ENCODE measurements at regions not wholly inside any gene's neighbourhood (a gene's known extent, or its start where the extent isn't known, plus 50 kb on each side); places are given as distances from the start of the nearest gene placed in this dataset.
A peak's percentile ranks its signal among the peaks of the same experiment; 100 is the strongest.

- Histone ChIP-seq H4K20me1 (ENCODE audit: control insufficient read depth, extremely low read depth, insufficient read depth, low read length) (no peaks in the 10 kb centered on the region), H3K9me3 (ENCODE audit: control insufficient read depth, low read depth, low read length) (no peaks in the 10 kb centered on the region), H3K4me2 (ENCODE audit: control insufficient read depth, extremely low read depth, insufficient read depth, low read depth, low read length) (no peak overlapping the region), H3K9me1 (ENCODE audit: control insufficient read depth, extremely low read depth, insufficient read depth, low read length) (no peaks in the 10 kb centered on the region), H3K4me1 (ENCODE audit: control insufficient read depth, extremely low read depth, insufficient read depth, low read length) (no peaks in the 10 kb centered on the region), H3K9ac (ENCODE audit: control insufficient read depth, extremely low read depth, insufficient read depth, low read length) (no peak overlapping the region), H3K79me2 (ENCODE audit: control insufficient read depth, insufficient read depth, low read length) (no peaks in the 10 kb centered on the region), H3K27me3 (ENCODE audit: control insufficient read depth, extremely low read depth, insufficient read depth, low read length) (no peaks in the 10 kb centered on the region), H2AFZ (ENCODE audit: control insufficient read depth, low read length) (no peak overlapping the region), H3K36me3 (ENCODE audit: control insufficient read depth in 2 of 2, extremely low read depth in 1 of 2, insufficient read depth in 2 of 2, low read length in 2 of 2) (no peaks in the 10 kb centered on the region), H3K27ac (ENCODE audit: control insufficient read depth, insufficient read depth, low read length) (no peak overlapping the region), H3K4me3 (ENCODE audit: control insufficient read depth in 2 of 3, extremely low read depth in 1 of 3, insufficient read depth in 2 of 3, low read depth in 1 of 3, low read length in 3 of 3) (no peak overlapping the region)
- dilution Hi-C loops (cut with MboI; ENCODE audit: extremely low pct_ligation_motif_present, low sequenced_read_pairs) = no loop called here
- DNase-seq (ENCODE audit: low read depth, low spot score) (no peak), FAIRE-seq (no peak)
- TF ChIP-seq CTCF (optimal IDR thresholded peaks at IDR 0.05 in 1 of 3, IDR thresholded peaks at IDR 0.05 in 1 of 3, conservative IDR thresholded peaks at IDR 0.05 in 1 of 3; ENCODE audit: extremely low read depth in 1 of 3, insufficient read depth in 2 of 3, low read length in 3 of 3) (peak; percentile 40 to 52 (median 49)), EZH2 (IDR thresholded peaks at IDR 0.05; ENCODE audit: low read length) (no peak)
Observed at GRCh38 chr3:75294124-75294523, 370.0 kb upstream of the FRG2C start.

GRCh38 chr3:75295013-75295412, 369.1 kb upstream of the FRG2C start:
- no peaks in the 10 kb centered on the region for H3K9me3 ChIP-seq (ENCODE audit: control insufficient read depth, low read depth, low read length)
- H3K79me2 ChIP-seq (ENCODE audit: control insufficient read depth, insufficient read depth, low read length) = no peaks in the 10 kb centered on the region
- no peak overlapping the region for H3K27ac ChIP-seq (ENCODE audit: control insufficient read depth, insufficient read depth, low read length)
- no peaks in the 10 kb centered on the region for H3K9me1 ChIP-seq (ENCODE audit: control insufficient read depth, extremely low read depth, insufficient read depth, low read length)
- no peak overlapping the region for H3K9ac ChIP-seq (ENCODE audit: control insufficient read depth, extremely low read depth, insufficient read depth, low read length)
- DNase-seq (ENCODE audit: low read depth, low spot score) (no peak), FAIRE-seq (no peak)
- no peak overlapping the region for H3K4me2 ChIP-seq (ENCODE audit: control insufficient read depth, extremely low read depth, insufficient read depth, low read depth, low read length)
- no peak overlapping the region for H2AFZ ChIP-seq (ENCODE audit: control insufficient read depth, low read length)
- H3K27me3 ChIP-seq (ENCODE audit: control insufficient read depth, extremely low read depth, insufficient read depth, low read length) = no peaks in the 10 kb centered on the region
- dilution Hi-C loops (cut with MboI; ENCODE audit: extremely low pct_ligation_motif_present, low sequenced_read_pairs) = no loop called here
- no peak for TF ChIP-seq EZH2 (IDR thresholded peaks at IDR 0.05; ENCODE audit: low read length)
- TF ChIP-seq CTCF (optimal IDR thresholded peaks at IDR 0.05 in 1 of 3, IDR thresholded peaks at IDR 0.05 in 1 of 3, conservative IDR thresholded peaks at IDR 0.05 in 1 of 3; ENCODE audit: extremely low read depth in 1 of 3, insufficient read depth in 2 of 3, low read length in 3 of 3) = no peak
- H3K36me3 ChIP-seq (ENCODE audit: control insufficient read depth in 2 of 2, extremely low read depth in 1 of 2, insufficient read depth in 2 of 2, low read length in 2 of 2) = no peaks in the 10 kb centered on the region
- no peaks in the 10 kb centered on the region for H3K4me1 ChIP-seq (ENCODE audit: control insufficient read depth, extremely low read depth, insufficient read depth, low read length)
- H4K20me1 ChIP-seq (ENCODE audit: control insufficient read depth, extremely low read depth, insufficient read depth, low read length) = no peaks in the 10 kb centered on the region
- no peak overlapping the region for H3K4me3 ChIP-seq (ENCODE audit: control insufficient read depth in 2 of 3, extremely low read depth in 1 of 3, insufficient read depth in 2 of 3, low read depth in 1 of 3, low read length in 3 of 3)

All from keratinocyte (primary cell).